Left kidney (tissue), 1 donor: ENCODE measurements at regions not wholly inside any gene's neighbourhood (a gene's known extent, or its start where the extent isn't known, plus 50 kb on each side); places are given as distances from the start of the nearest gene placed in this dataset.
"Not testable (repeated sequence)": the region's sequence is repeated elsewhere in the genome, so short reads cannot be mapped to it uniquely, and the experiment has no call there.

ENCODE experiments used
- DNase-seq: peaks from one replicate; pipeline ENCODE4 v3.0.0-alpha.2; 2013

GRCh38 chr5:3341446-3342240 lies 254.0 kb upstream of the IRX1 start:
- DNase-seq: no peak

- DNase-seq: no peak
Measured at GRCh38 chr5:3340471-3340870, 255.2 kb upstream of the IRX1 start.

GRCh38 chr5:3339798-3340115 lies 255.9 kb upstream of the IRX1 start:
- no peak for DNase-seq

GRCh38 chr5:3339092-3339797 lies 256.4 kb upstream of the IRX1 start:
- DNase-seq: no peak

- no peak for DNase-seq
Measured at GRCh38 chr5:3337812-3338541, 257.7 kb upstream of the IRX1 start.

- no peak for DNase-seq
Measured at GRCh38 chr5:3336666-3337065, 259.0 kb upstream of the IRX1 start.

- no peak for DNase-seq
Measured at GRCh38 chr5:3335301-3335700, 260.3 kb upstream of the IRX1 start.

GRCh38 chr5:3333836-3334235 lies 261.8 kb upstream of the IRX1 start:
- DNase-seq: no peak

- no peak for DNase-seq
Measured at GRCh38 chr5:3333105-3333504, 262.5 kb upstream of the IRX1 start.

GRCh38 chr5:3331819-3332218 lies 263.8 kb upstream of the IRX1 start:
- no peak for DNase-seq

- DNase-seq: no peak
Measured at GRCh38 chr5:3330442-3330841, 265.2 kb upstream of the IRX1 start.

GRCh38 chr5:3329427-3329826 lies 266.2 kb upstream of the IRX1 start:
- DNase-seq: no peak

- no peak for DNase-seq
Measured at GRCh38 chr5:3326841-3327232, 268.8 kb upstream of the IRX1 start.

GRCh38 chr5:3325972-3326840 lies 269.4 kb upstream of the IRX1 start:
- DNase-seq: no peak

- no peak for DNase-seq
Measured at GRCh38 chr5:3325201-3325971, 270.2 kb upstream of the IRX1 start.

- DNase-seq: no peak
Measured at GRCh38 chr5:3324421-3325101, 271.1 kb upstream of the IRX1 start.

- not testable (repeated sequence) for DNase-seq
Measured at GRCh38 chr5:3323966-3324365, 271.7 kb upstream of the IRX1 start.

- no peak for DNase-seq
Measured at GRCh38 chr5:3323144-3323543, 272.5 kb upstream of the IRX1 start.

GRCh38 chr5:3322642-3323041 lies 273.0 kb upstream of the IRX1 start:
- DNase-seq: no peak

- DNase-seq: no peak
Measured at GRCh38 chr5:3321923-3322322, 273.7 kb upstream of the IRX1 start.
